Neuronal stem cell (in vitro differentiated cells): ENCODE measurements at regions not wholly inside any gene's neighbourhood (a gene's known extent, or its start where the extent isn't known, plus 50 kb on each side); places are given as distances from the start of the nearest gene placed in this dataset.
A peak's percentile ranks its signal among the peaks of the same experiment; 100 is the strongest.

Experiments
- DNase-seq: peaks from one replicate; pipeline ENCODE4 v3.0.0-alpha.2; 2013; ENCODE audit warnings: low spot score
- H2AFZ ChIP-seq: one replicate; pipeline ENCODE4 v1.6.1; 2013; ENCODE audit warnings: mild to moderate bottlenecking, low read length, inconsistent platforms
- H2AK5ac ChIP-seq: 2 replicates; pipeline ENCODE4 v1.6.1; 2013; ENCODE audit warnings: low read depth, mild to moderate bottlenecking, inconsistent platforms, low read length, moderate library complexity, mixed read lengths
- H2BK120ac ChIP-seq: 2 replicates; pipeline ENCODE4 v1.6.1; 2013; ENCODE audit warnings: low read depth, mild to moderate bottlenecking, inconsistent platforms, low read length, moderate library complexity, mixed read lengths
- H2BK12ac ChIP-seq: one replicate; pipeline ENCODE4 v1.6.1; 2013; ENCODE audit warnings: low read length, inconsistent platforms
- H2BK15ac ChIP-seq: 2 replicates; pipeline ENCODE4 v1.6.1; 2013; ENCODE audit warnings: mild to moderate bottlenecking, low read length, inconsistent platforms, mixed read lengths
- H2BK5ac ChIP-seq: one replicate; pipeline ENCODE4 v1.6.1; 2013; ENCODE audit warnings: inconsistent platforms, mild to moderate bottlenecking, low read length, moderate library complexity
- H3K14ac ChIP-seq: one replicate; pipeline ENCODE4 v1.6.1; 2013; ENCODE audit warnings: low read length, inconsistent platforms
- H3K18ac ChIP-seq: 2 replicates; pipeline ENCODE4 v1.6.1; 2013; ENCODE audit warnings: low read length, inconsistent platforms
- H3K23ac ChIP-seq: 2 replicates; pipeline ENCODE4 v1.6.1; 2013; ENCODE audit warnings: low read depth, mild to moderate bottlenecking, mixed read lengths, low read length, inconsistent platforms; ENCODE audit not compliant: poor library complexity
- H3K27ac ChIP-seq: replicated peaks from 3 replicates; pipeline ENCODE4 v1.5.1; 2013; ENCODE audit warnings: low read length, inconsistent platforms
- H3K27me3 ChIP-seq, 3 experiments: 2 replicates each; pipeline ENCODE4 v1.6.1; 2013; ENCODE audit warnings: low read length in 3 of 3, mild to moderate bottlenecking in 2 of 3, inconsistent platforms in 1 of 3, low read depth in 1 of 3, mixed read lengths in 1 of 3, moderate library complexity in 1 of 3; ENCODE audit not compliant: control insufficient read depth in 3 of 3, insufficient read depth in 3 of 3
- H3K36me3 ChIP-seq, 2 donors: replicated peaks in 1 of 2; 2 replicates each; pipeline ENCODE4 v1.6.1; 2013; ENCODE audit warnings: low read length in 2 of 2; ENCODE audit not compliant: control insufficient read depth in 2 of 2, insufficient read depth in 2 of 2
- H3K4ac ChIP-seq: 2 replicates; pipeline ENCODE4 v1.6.1; 2013; ENCODE audit warnings: inconsistent platforms, mild to moderate bottlenecking, low read length, moderate library complexity
- H3K4me1 ChIP-seq, 2 donors: 1 replicate in 1 of 2; 2 replicates in 1 of 2; pipeline ENCODE4 v1.6.1; 2013; ENCODE audit warnings: low read length in 2 of 2, low read depth in 1 of 2; ENCODE audit not compliant: control insufficient read depth in 2 of 2, insufficient read depth in 1 of 2
- H3K4me2 ChIP-seq: one replicate; pipeline ENCODE4 v1.6.1; 2013; ENCODE audit warnings: mild to moderate bottlenecking, low read length, inconsistent platforms; ENCODE audit not compliant: insufficient read depth, poor library complexity, severe bottlenecking
- H3K4me3 ChIP-seq, 2 donors: 2 replicates each; pipeline ENCODE4 v1.5.1; 2013; ENCODE audit warnings: low read length in 2 of 2, mild to moderate bottlenecking in 2 of 2, inconsistent platforms in 1 of 2, moderate library complexity in 1 of 2
- H3K79me1 ChIP-seq: one replicate; pipeline ENCODE4 v1.6.1; 2013; ENCODE audit warnings: low read depth, mild to moderate bottlenecking, inconsistent platforms, low read length, moderate library complexity
- H3K9ac ChIP-seq: one replicate; pipeline ENCODE4 v1.6.1; 2013; ENCODE audit warnings: mild to moderate bottlenecking, low read depth, low read length, inconsistent platforms; ENCODE audit not compliant: poor library complexity
- H3K9me3 ChIP-seq, 2 donors: replicated peaks in 1 of 2; 2 replicates each; pipeline versions ENCODE3 to v1.6.1; 2013; ENCODE audit warnings: low read length in 2 of 2, mild to moderate bottlenecking in 2 of 2, inconsistent platforms in 1 of 2, low read depth in 1 of 2, mixed read lengths in 1 of 2, moderate library complexity in 1 of 2; ENCODE audit not compliant: control insufficient read depth in 2 of 2, insufficient read depth in 1 of 2
- H4K8ac ChIP-seq: one replicate; pipeline ENCODE4 v1.6.1; 2013; ENCODE audit warnings: low read depth, mild to moderate bottlenecking, inconsistent platforms, low read length, moderate library complexity
- H4K91ac ChIP-seq: one replicate; pipeline ENCODE4 v1.6.1; 2013; ENCODE audit warnings: low read length, low read depth, mild to moderate bottlenecking, inconsistent platforms; ENCODE audit not compliant: poor library complexity
- WGBS, 2 donors: extraction: QIAGEN DNeasy Blood & Tissue Kit; methylation state at CpG; one replicate each; pipeline ENCODE4 v1.1.7; 2013; ENCODE audit warnings: missing lambda C conversion rate in 2 of 2, mixed read lengths in 1 of 2; ENCODE audit not compliant: insufficient read length in 2 of 2, insufficient replicate concordance in 1 of 2; ENCODE audit errors: extremely low coverage in 2 of 2; 5-methylcytosine and 5-hydroxymethylcytosine counted together

DNA sequence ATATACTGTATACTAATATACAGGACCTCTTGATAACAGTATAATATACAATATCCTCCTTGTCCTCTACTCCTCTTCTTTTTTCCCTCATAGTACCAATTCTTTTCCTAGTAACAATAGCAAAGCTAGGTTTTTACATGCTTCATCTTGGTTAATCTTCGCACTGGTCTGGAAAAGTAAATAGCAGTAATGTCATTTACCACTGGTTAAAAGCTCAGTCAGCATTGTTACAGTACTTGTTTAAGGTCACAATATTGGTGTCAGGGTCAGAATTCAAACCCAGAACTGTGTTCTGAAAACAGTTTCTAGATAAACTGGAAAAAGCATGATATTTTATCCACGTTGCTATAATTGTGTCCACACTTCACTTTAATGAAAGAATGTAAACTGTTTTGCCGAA, 692.4 kb upstream of the CDH6 start:
- Histone ChIP-seq H3K27ac (no peak overlapping the region), H3K79me1 (no peaks in the 10 kb centered on the region), H2BK15ac (no peak overlapping the region), H3K36me3 (no peaks in the 10 kb centered on the region), H3K23ac (no peak overlapping the region), H2AK5ac (no peak overlapping the region), H3K4me3 (no peak overlapping the region), H3K4me1 (peaks cover 2 to 13% of the 10 kb centered on the region in 2 donors), H3K14ac (no peak overlapping the region), H4K91ac (no peak overlapping the region), H3K27me3 (no peaks in the 10 kb centered on the region), H3K18ac (no peak overlapping the region), H2BK12ac (no peak overlapping the region), H2BK120ac (no peak overlapping the region), H2AFZ (no peak overlapping the region), H3K9ac (no peak overlapping the region), H3K4me2 (no peak overlapping the region), H3K9me3 (no peaks in the 10 kb centered on the region), H2BK5ac (no peak overlapping the region), H4K8ac (no peak overlapping the region), H3K4ac (no peak overlapping the region)
- WGBS, 2 donors = no CpG with 5 or more reads among the region's 3 CpGs
- DNase-seq = no peak

- H3K36me3 ChIP-seq = no peaks in the 10 kb centered on the region
- H3K9ac ChIP-seq = no peak overlapping the region
- DNase-seq = no peak
- peaks cover 2 to 10% of the 10 kb centered on the region in 2 donors for H3K4me1 ChIP-seq
- H2AFZ ChIP-seq = no peak overlapping the region
- no peak overlapping the region for H2AK5ac ChIP-seq
- H2BK15ac ChIP-seq = no peak overlapping the region
- H4K8ac ChIP-seq = no peak overlapping the region
- H3K4me3 ChIP-seq = no peak overlapping the region
- H3K4me2 ChIP-seq = no peak overlapping the region
- H3K4ac ChIP-seq = no peak overlapping the region
- H2BK5ac ChIP-seq = no peak overlapping the region
- no peak overlapping the region for H2BK12ac ChIP-seq
- H3K23ac ChIP-seq = no peak overlapping the region
- no peak overlapping the region for H2BK120ac ChIP-seq
- no peak overlapping the region for H3K27ac ChIP-seq
- no peaks in the 10 kb centered on the region for H3K9me3 ChIP-seq
- no CpG with 5 or more reads among the region's 2 CpGs for WGBS, 2 donors
- no peak overlapping the region for H4K91ac ChIP-seq
- no peaks in the 10 kb centered on the region for H3K27me3 ChIP-seq
- no peak overlapping the region for H3K18ac ChIP-seq
- H3K14ac ChIP-seq = no peak overlapping the region
- H3K79me1 ChIP-seq = no peaks in the 10 kb centered on the region
Observed at GRCh38 chr5:30500513-30500912, 693.0 kb upstream of the CDH6 start.

GRCh38 chr5:30499402-30499801, 694.1 kb upstream of the CDH6 start:
- H2AFZ ChIP-seq = no peak overlapping the region
- H2BK5ac ChIP-seq = no peak overlapping the region
- no peak overlapping the region for H3K23ac ChIP-seq
- no peak overlapping the region for H2AK5ac ChIP-seq
- H2BK120ac ChIP-seq = no peak overlapping the region
- no peak overlapping the region for H3K4ac ChIP-seq
- no peaks in the 10 kb centered on the region for H3K79me1 ChIP-seq
- no peak overlapping the region for H4K8ac ChIP-seq
- peak overlapping the region; percentile 41 for H3K14ac ChIP-seq
- no peaks in the 10 kb centered on the region for H3K27me3 ChIP-seq
- no peaks in the 10 kb centered on the region for H3K9me3 ChIP-seq
- DNase-seq = no peak
- no peak overlapping the region for H2BK15ac ChIP-seq
- no peak overlapping the region for H3K4me2 ChIP-seq
- H2BK12ac ChIP-seq = no peak overlapping the region
- no peak overlapping the region for H4K91ac ChIP-seq
- WGBS, 2 donors = no CpG with 5 or more reads among the region's 4 CpGs
- H3K9ac ChIP-seq = no peak overlapping the region
- no peak overlapping the region for H3K18ac ChIP-seq
- H3K27ac ChIP-seq = no peak overlapping the region
- peaks cover 2 to 3% of the 10 kb centered on the region in 2 donors for H3K4me1 ChIP-seq
- H3K36me3 ChIP-seq = no peaks in the 10 kb centered on the region
- H3K4me3 ChIP-seq = no peak overlapping the region

DNA sequence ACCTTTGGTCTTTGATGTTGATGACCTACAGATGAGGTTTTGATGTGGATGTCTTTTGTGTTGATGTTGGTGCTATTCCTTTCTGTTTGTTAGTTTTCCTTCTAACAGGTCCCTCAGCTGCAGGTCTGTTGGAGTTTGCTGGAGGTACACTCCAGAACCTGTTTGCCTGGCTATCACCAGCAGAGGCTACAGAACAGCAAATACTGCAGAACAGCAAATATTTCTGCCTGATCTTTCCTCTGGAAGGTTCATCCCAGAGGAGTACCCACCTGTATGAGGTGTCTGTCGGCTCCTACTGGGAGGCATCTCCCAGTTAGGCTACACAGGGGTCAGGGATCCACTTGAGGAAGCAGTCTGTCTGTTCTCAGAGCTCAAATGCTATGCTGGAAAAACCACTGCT, 694.5 kb upstream of the CDH6 start:
- Histone ChIP-seq H3K36me3 (no peaks in the 10 kb centered on the region), H3K4me3 (no peak overlapping the region), H3K4ac (no peak overlapping the region)

More for the DNA sequence above, 694.5 kb upstream of the CDH6 start:
- WGBS, 2 donors = no CpG with 5 or more reads among the region's 1 CpG
- Histone ChIP-seq H2BK120ac (no peak overlapping the region), H2AFZ (no peak overlapping the region), H2BK15ac (no peak overlapping the region), H3K4me2 (no peak overlapping the region), H3K79me1 (no peaks in the 10 kb centered on the region), H3K4me1 (no peaks in the 10 kb centered on the region), H3K9ac (no peak overlapping the region), H4K8ac (no peak overlapping the region), H2AK5ac (no peak overlapping the region), H3K27ac (no peak overlapping the region), H3K23ac (no peak overlapping the region), H3K27me3 (no peaks in the 10 kb centered on the region), H2BK5ac (no peak overlapping the region), H3K9me3 (no peaks in the 10 kb centered on the region), H2BK12ac (no peak overlapping the region), H3K18ac (no peak overlapping the region), H4K91ac (no peak overlapping the region), H3K14ac (no peak overlapping the region)
- DNase-seq = no peak
